ENCODE measurements at regions not wholly inside any gene's neighbourhood (a gene's known extent, or its start where the extent isn't known, plus 50 kb on each side); places are given as distances from the start of the nearest gene placed in this dataset.
"Not testable (repeated sequence)": the region's sequence is repeated elsewhere in the genome, so short reads cannot be mapped to it uniquely, and the experiment has no call there.

GRCh38 chr15:69704229-69704628 is 251.6 kb downstream of the RPLP1 start:
- Histone ChIP-seq H3K4me3 (ENCODE audit: low read length in 2 of 2) (no peak overlapping the region), H3K4me1 (ENCODE audit: control insufficient read depth, insufficient read depth, low read length) (no peaks in the 10 kb centered on the region), H3K9me3 (ENCODE audit: control insufficient read depth in 2 of 2, low read length in 2 of 2) (peaks cover 0 to 5% of the 10 kb centered on the region in 2 donors), H3K27ac (ENCODE audit: low read length) (no peak overlapping the region), H3K9ac (ENCODE audit: low read length in 2 of 2) (no peak overlapping the region), H3K36me3 (ENCODE audit: control insufficient read depth in 2 of 2, insufficient read depth in 2 of 2, low read length in 2 of 2) (no peaks in the 10 kb centered on the region), H3K27me3 (ENCODE audit: control insufficient read depth in 1 of 2, insufficient read depth in 2 of 2, low read length in 2 of 2) (no peaks in the 10 kb centered on the region)

DNA sequence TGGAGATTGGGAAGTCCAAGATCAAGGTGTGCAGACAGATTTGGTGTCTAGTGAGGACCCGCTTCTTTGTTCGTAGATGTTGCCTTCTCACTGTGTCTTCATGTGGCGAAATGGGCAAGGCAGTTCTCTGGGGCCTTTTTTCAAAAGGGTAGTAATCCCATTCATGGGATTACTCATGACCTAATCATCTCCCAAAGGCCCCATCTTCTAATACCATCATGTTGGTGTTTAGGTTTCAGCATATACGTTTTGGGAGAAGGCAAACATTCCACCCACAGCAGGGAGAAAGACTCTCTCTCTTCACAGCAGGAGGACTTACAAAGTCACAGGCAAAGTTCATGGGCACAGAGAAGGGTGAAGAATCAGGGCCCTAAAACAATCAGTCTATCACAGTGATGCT is 252.1 kb downstream of the RPLP1 start:
- no peak overlapping the region for H3K4me3 ChIP-seq (ENCODE audit: low read length in 2 of 2)
- H3K27ac ChIP-seq (ENCODE audit: low read length), result no peak overlapping the region
- H3K36me3 ChIP-seq (ENCODE audit: control insufficient read depth in 2 of 2, insufficient read depth in 2 of 2, low read length in 2 of 2), result no peaks in the 10 kb centered on the region
- H3K27me3 ChIP-seq (ENCODE audit: control insufficient read depth in 1 of 2, insufficient read depth in 2 of 2, low read length in 2 of 2), result no peaks in the 10 kb centered on the region
- H3K4me1 ChIP-seq (ENCODE audit: control insufficient read depth, insufficient read depth, low read length), result no peaks in the 10 kb centered on the region
- H3K9me3 ChIP-seq (ENCODE audit: control insufficient read depth in 2 of 2, low read length in 2 of 2), result peaks cover 0 to 5% of the 10 kb centered on the region in 2 donors
- H3K9ac ChIP-seq (ENCODE audit: low read length in 2 of 2), result no peak overlapping the region

DNA sequence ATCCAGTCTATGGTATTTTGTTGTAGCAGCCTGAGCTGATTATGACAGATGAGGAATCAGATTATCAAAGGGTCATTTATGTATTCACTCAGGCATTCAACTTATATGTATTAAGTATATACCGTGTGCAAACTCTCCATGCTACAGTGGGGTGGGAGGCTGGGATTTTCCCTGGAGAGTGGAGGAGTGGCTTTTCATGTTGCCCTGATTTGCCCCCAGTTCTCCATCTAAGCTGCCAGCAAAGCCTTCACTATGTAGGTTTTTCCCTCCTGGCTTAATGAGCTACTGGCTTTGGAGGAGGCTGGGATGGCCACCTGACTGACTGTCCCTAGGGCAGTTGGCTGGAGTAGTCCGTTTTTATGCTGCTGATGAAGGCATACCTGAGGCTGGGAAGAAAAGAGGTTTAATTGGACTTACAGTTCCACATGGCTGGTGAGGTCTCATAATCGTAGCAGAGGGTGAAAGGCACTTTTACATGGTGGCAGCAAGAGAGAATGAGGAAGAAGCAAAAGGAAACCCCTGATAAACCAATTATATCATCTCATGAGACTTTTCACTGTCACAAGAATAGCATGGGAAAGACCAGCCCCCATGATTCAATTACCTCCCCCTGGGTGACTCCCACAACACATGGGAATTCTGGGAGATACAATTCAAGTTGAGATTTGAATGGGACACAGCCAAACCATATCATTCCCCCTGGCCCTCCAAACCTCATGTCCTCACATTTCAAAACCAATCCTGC is 253.9 kb downstream of the RPLP1 start:
- H3K36me3 ChIP-seq (ENCODE audit: control insufficient read depth in 2 of 2, insufficient read depth in 2 of 2, low read length in 2 of 2), result no peaks in the 10 kb centered on the region
- no peaks in the 10 kb centered on the region for H3K4me1 ChIP-seq (ENCODE audit: control insufficient read depth, insufficient read depth, low read length)
- H3K9me3 ChIP-seq (ENCODE audit: control insufficient read depth in 2 of 2, low read length in 2 of 2), result peaks cover 0 to 5% of the 10 kb centered on the region in 2 donors
- H3K9ac ChIP-seq (ENCODE audit: low read length in 2 of 2), result no peak overlapping the region
- H3K4me3 ChIP-seq (ENCODE audit: low read length in 2 of 2), result no peak overlapping the region
- no peak overlapping the region for H3K27ac ChIP-seq (ENCODE audit: low read length)
- peaks cover 0 to 4% of the 10 kb centered on the region in 2 donors for H3K27me3 ChIP-seq (ENCODE audit: control insufficient read depth in 1 of 2, insufficient read depth in 2 of 2, low read length in 2 of 2)

GRCh38 chr15:69707241-69707640 is 254.6 kb downstream of the RPLP1 start:
- H3K4me3 ChIP-seq (ENCODE audit: low read length in 2 of 2); H3K9ac ChIP-seq (ENCODE audit: low read length in 2 of 2); H3K36me3 ChIP-seq (ENCODE audit: control insufficient read depth in 2 of 2, insufficient read depth in 2 of 2, low read length in 2 of 2); H3K27me3 ChIP-seq (ENCODE audit: control insufficient read depth in 1 of 2, insufficient read depth in 2 of 2, low read length in 2 of 2); H3K4me1 ChIP-seq (ENCODE audit: control insufficient read depth, insufficient read depth, low read length); H3K27ac ChIP-seq (ENCODE audit: low read length); H3K9me3 ChIP-seq (ENCODE audit: control insufficient read depth in 2 of 2, low read length in 2 of 2): not testable (repeated sequence)

DNA sequence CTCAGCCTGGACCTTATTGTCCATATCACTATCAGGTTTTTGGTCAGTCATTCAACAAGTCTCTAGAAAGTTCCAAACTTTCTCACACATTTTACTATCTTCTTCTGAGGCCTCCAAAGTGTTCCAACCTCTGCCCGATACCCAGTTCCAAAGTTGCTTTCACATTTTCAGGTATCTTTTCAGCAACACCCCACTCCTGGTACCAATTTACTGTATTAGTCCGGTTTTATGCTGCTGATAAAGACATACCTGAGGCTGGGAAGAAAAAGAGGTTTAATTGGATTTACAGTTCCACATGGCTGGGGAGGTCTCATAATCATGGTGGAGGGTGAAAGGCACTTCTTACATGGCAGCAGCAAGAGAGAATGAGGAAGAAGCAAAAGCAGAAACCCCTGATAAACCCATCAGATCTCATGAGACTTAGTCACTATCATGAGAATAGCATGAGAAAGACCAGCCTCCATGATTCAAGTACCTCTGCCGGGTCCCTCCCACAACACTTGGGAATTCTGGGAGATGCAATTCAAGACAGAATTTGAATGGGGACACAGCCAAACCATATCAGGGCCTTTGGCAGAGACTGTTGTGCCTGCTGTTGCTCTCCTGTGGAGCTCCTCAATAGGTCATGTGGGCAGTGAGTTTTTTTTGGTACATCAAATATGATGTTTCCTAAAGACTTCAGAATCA is 256.0 kb downstream of the RPLP1 start:
- not testable (repeated sequence) for H3K9ac ChIP-seq (ENCODE audit: low read length in 2 of 2); H3K36me3 ChIP-seq (ENCODE audit: control insufficient read depth in 2 of 2, insufficient read depth in 2 of 2, low read length in 2 of 2); H3K4me3 ChIP-seq (ENCODE audit: low read length in 2 of 2); H3K27me3 ChIP-seq (ENCODE audit: control insufficient read depth in 1 of 2, insufficient read depth in 2 of 2, low read length in 2 of 2); H3K27ac ChIP-seq (ENCODE audit: low read length); H3K4me1 ChIP-seq (ENCODE audit: control insufficient read depth, insufficient read depth, low read length); H3K9me3 ChIP-seq (ENCODE audit: control insufficient read depth in 2 of 2, low read length in 2 of 2)

DNA sequence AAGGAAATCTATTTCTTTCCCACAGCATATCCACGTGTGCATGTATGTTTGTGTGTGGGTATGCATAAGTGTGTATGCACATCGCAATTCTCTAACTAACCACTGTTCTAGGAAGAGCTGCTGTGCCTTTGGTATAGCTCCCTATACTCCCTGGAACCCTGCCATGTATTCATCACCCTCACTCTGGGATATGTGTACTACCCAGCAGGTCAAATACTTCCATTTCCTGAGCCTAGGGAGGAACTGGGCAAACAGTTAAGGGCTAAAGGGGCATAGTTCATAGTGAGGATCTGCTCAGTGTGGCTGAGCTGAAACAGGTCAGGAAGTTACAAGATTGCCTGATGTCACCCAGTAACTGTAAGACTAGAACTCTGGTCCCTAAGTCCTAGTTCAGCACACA is 260.4 kb downstream of the RPLP1 start:
- H3K4me1 ChIP-seq (ENCODE audit: control insufficient read depth, insufficient read depth, low read length), result no peaks in the 10 kb centered on the region
- H3K36me3 ChIP-seq (ENCODE audit: control insufficient read depth in 2 of 2, insufficient read depth in 2 of 2, low read length in 2 of 2), result no peaks in the 10 kb centered on the region
- H3K9me3 ChIP-seq (ENCODE audit: control insufficient read depth in 2 of 2, low read length in 2 of 2), result peaks cover 0 to 5% of the 10 kb centered on the region in 2 donors
- H3K27me3 ChIP-seq (ENCODE audit: control insufficient read depth in 1 of 2, insufficient read depth in 2 of 2, low read length in 2 of 2), result peaks cover 0 to 6% of the 10 kb centered on the region in 2 donors
- H3K4me3 ChIP-seq (ENCODE audit: low read length in 2 of 2), result no peak overlapping the region
- no peak overlapping the region for H3K9ac ChIP-seq (ENCODE audit: low read length in 2 of 2)
- H3K27ac ChIP-seq (ENCODE audit: low read length), result no peak overlapping the region

DNA sequence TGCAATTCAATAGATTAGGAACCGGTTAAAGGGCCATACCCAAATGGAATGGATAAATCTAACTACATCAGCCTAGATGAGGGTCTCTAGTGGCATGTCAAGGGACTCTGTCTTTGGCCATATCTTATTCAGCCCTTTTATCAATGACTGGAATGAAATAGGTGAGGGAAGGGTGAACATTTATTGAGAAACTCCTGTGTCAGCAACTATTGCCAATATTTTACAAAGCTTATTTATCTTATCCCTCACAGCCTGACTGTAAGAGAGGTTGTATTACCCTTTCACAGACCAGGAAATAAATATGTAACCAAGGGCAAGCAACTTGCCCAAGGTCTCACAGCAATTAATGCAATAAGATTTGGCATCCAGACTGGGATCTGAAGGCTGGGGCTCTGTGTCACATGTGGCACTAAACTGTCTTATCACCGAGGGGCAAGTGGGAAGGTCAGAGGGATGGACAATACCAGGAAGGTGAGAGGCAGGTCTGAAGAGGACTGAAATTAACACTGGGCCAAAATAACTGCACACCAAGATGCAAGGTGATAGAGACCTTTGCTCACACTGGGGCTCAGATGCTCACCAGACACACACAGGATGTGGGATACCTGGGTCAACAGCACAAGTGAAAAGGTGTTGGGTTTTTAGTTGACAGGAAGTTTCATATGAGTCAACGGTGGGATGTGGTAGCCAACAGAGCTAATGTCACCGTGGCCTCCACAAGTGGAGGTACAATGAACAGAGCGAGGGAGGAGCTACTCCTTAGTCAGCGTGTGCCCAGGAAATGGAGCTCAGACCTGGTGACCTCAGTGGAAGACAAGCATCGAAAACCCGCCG is 261.3 kb downstream of the RPLP1 start:
- Histone ChIP-seq H3K9ac (ENCODE audit: low read length in 2 of 2) (no peak overlapping the region), H3K27me3 (ENCODE audit: control insufficient read depth in 1 of 2, insufficient read depth in 2 of 2, low read length in 2 of 2) (peaks cover 0 to 6% of the 10 kb centered on the region in 2 donors), H3K4me1 (ENCODE audit: control insufficient read depth, insufficient read depth, low read length) (no peaks in the 10 kb centered on the region), H3K4me3 (ENCODE audit: low read length in 2 of 2) (no peak overlapping the region), H3K9me3 (ENCODE audit: control insufficient read depth in 2 of 2, low read length in 2 of 2) (peaks cover 0 to 2% of the 10 kb centered on the region in 2 donors), H3K36me3 (ENCODE audit: control insufficient read depth in 2 of 2, insufficient read depth in 2 of 2, low read length in 2 of 2) (no peaks in the 10 kb centered on the region), H3K27ac (ENCODE audit: low read length) (no peak overlapping the region)

- Histone ChIP-seq H3K27ac (ENCODE audit: low read length) (no peak overlapping the region), H3K9me3 (ENCODE audit: control insufficient read depth in 2 of 2, low read length in 2 of 2) (no peaks in the 10 kb centered on the region), H3K4me1 (ENCODE audit: control insufficient read depth, insufficient read depth, low read length) (no peaks in the 10 kb centered on the region), H3K36me3 (ENCODE audit: control insufficient read depth in 2 of 2, insufficient read depth in 2 of 2, low read length in 2 of 2) (no peaks in the 10 kb centered on the region), H3K9ac (ENCODE audit: low read length in 2 of 2) (no peak overlapping the region), H3K27me3 (ENCODE audit: control insufficient read depth in 1 of 2, insufficient read depth in 2 of 2, low read length in 2 of 2) (peaks cover 0 to 6% of the 10 kb centered on the region in 2 donors), H3K4me3 (ENCODE audit: low read length in 2 of 2) (no peak overlapping the region)
Observed at GRCh38 chr15:69715210-69715609, 262.6 kb downstream of the RPLP1 start.

GRCh38 chr15:69718436-69718835 is 265.8 kb downstream of the RPLP1 start:
- no peaks in the 10 kb centered on the region for H3K36me3 ChIP-seq (ENCODE audit: control insufficient read depth in 2 of 2, insufficient read depth in 2 of 2, low read length in 2 of 2)
- no peak overlapping the region for H3K4me3 ChIP-seq (ENCODE audit: low read length in 2 of 2)
- H3K4me1 ChIP-seq (ENCODE audit: control insufficient read depth, insufficient read depth, low read length), result no peaks in the 10 kb centered on the region
- H3K27me3 ChIP-seq (ENCODE audit: control insufficient read depth in 1 of 2, insufficient read depth in 2 of 2, low read length in 2 of 2), result no peaks in the 10 kb centered on the region
- H3K9me3 ChIP-seq (ENCODE audit: control insufficient read depth in 2 of 2, low read length in 2 of 2), result no peaks in the 10 kb centered on the region
- H3K27ac ChIP-seq (ENCODE audit: low read length), result no peak overlapping the region
- H3K9ac ChIP-seq (ENCODE audit: low read length in 2 of 2), result no peak overlapping the region

DNA sequence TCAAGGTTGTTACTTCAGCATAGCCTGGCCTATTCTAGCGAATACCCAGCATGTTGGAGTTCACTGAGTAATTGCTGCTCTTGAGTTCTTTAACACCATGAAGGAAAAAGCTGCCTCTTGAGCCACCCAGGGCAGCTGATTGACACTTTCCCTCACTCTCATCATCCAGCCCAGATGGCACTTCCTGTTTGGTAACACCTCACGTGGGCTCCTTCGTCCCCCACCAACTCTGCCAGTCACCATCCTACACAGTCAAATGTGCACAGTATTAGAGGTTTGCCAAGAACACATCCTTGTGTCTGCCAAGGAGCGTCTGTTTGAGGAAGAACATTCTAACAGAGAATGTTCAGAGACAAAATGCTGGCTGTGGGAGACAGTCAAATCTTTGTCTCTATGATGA is 266.3 kb downstream of the RPLP1 start:
- H3K4me1 ChIP-seq (ENCODE audit: control insufficient read depth, insufficient read depth, low read length), result no peaks in the 10 kb centered on the region
- no peak overlapping the region for H3K27ac ChIP-seq (ENCODE audit: low read length)
- H3K27me3 ChIP-seq (ENCODE audit: control insufficient read depth in 1 of 2, insufficient read depth in 2 of 2, low read length in 2 of 2), result no peaks in the 10 kb centered on the region

More for the DNA sequence above, 266.3 kb downstream of the RPLP1 start:
- H3K4me3 ChIP-seq (ENCODE audit: low read length in 2 of 2), result no peak overlapping the region
- no peak overlapping the region for H3K9ac ChIP-seq (ENCODE audit: low read length in 2 of 2)
- no peaks in the 10 kb centered on the region for H3K36me3 ChIP-seq (ENCODE audit: control insufficient read depth in 2 of 2, insufficient read depth in 2 of 2, low read length in 2 of 2)
- H3K9me3 ChIP-seq (ENCODE audit: control insufficient read depth in 2 of 2, low read length in 2 of 2), result no peaks in the 10 kb centered on the region

Measured in stomach smooth muscle (tissue), 2 donors.